GM12874 (cell line): ENCODE measurements at regions not wholly inside any gene's neighbourhood (a gene's known extent, or its start where the extent isn't known, plus 50 kb on each side); places are given as distances from the start of the nearest gene placed in this dataset.

Experiments
- CTCF ChIP-seq: IDR thresholded peaks from 2 replicates; pipeline ENCODE4 v1.5.1; 2011; ENCODE audit warnings: low read depth, mild to moderate bottlenecking, control low read depth, low read length, moderate library complexity; ENCODE audit not compliant: insufficient read depth

- TF ChIP-seq CTCF: no peak
These were observed 157.2 kb upstream of the CELF2 start for GRCh38 chr10:10860455-10860976.

- TF ChIP-seq CTCF: no peak
These were observed 152.4 kb upstream of the CELF2 start for GRCh38 chr10:10865303-10865702.

- no peak for TF ChIP-seq CTCF
These were observed 151.8 kb upstream of the CELF2 start for GRCh38 chr10:10865913-10866312.

GRCh38 chr10:10869592-10869991 lies 148.1 kb upstream of the CELF2 start:
- no peak for TF ChIP-seq CTCF

GRCh38 chr10:10870523-10871241 lies 147.0 kb upstream of the CELF2 start:
- TF ChIP-seq CTCF: no peak

- TF ChIP-seq CTCF: no peak
These were observed 146.3 kb upstream of the CELF2 start for GRCh38 chr10:10871352-10871751.

- no peak for TF ChIP-seq CTCF
These were observed 145.5 kb upstream of the CELF2 start for GRCh38 chr10:10872035-10872673.
